ENCODE measurements at regions not wholly inside any gene's neighbourhood (a gene's known extent, or its start where the extent isn't known, plus 50 kb on each side); places are given as distances from the start of the nearest gene placed in this dataset.
"Not testable (repeated sequence)": the region's sequence is repeated elsewhere in the genome, so short reads cannot be mapped to it uniquely, and the experiment has no call there.

GRCh38 chr17:22227699-22228553 is 535.6 kb downstream of the KCNJ18 start:
- POLR2A ChIA-PET; intact Hi-C loops (cut with micrococcal nuclease): not testable (repeated sequence)

DNA sequence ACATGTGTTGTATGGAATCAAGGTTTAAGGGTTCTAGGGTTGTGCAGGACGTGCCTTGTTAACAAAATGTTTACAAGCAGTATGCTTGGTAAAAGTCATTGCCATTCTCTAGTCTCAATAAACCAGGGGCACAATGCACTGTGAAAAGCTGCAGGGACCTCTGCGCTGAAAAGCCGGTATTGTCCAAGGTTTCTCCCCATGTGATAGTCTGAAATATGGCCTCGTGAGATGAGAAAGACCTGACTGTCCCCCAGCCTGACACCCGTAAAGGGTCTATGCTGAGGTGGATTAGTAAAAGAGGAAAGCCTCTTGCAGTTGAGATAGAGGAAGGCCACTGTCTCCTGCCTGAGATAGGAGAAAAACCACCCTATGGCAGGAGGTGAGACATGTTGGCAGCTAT is 537.5 kb downstream of the KCNJ18 start:
- H3K27ac Mint-ChIP-seq; H3K4me1 Mint-ChIP-seq (ENCODE audit: low read depth); ATAC-seq; H3K36me3 Mint-ChIP-seq (ENCODE audit: low read depth); H3K27me3 Mint-ChIP-seq; CTCF ChIA-PET; H3K4me3 Mint-ChIP-seq; POLR2A ChIA-PET; DNase-seq; intact Hi-C loops (cut with micrococcal nuclease): not testable (repeated sequence)
- H3K9me3 Mint-ChIP-seq: peaks cover 10% of the 10 kb centered on the region

More at GRCh38 chr17:22227699-22228553, 535.6 kb downstream of the KCNJ18 start:
- H3K4me3 Mint-ChIP-seq; CTCF ChIA-PET; H3K36me3 Mint-ChIP-seq (ENCODE audit: low read depth); H3K27ac Mint-ChIP-seq; H3K9me3 Mint-ChIP-seq; H3K4me1 Mint-ChIP-seq (ENCODE audit: low read depth); DNase-seq; H3K27me3 Mint-ChIP-seq; ATAC-seq: not testable (repeated sequence)

DNA sequence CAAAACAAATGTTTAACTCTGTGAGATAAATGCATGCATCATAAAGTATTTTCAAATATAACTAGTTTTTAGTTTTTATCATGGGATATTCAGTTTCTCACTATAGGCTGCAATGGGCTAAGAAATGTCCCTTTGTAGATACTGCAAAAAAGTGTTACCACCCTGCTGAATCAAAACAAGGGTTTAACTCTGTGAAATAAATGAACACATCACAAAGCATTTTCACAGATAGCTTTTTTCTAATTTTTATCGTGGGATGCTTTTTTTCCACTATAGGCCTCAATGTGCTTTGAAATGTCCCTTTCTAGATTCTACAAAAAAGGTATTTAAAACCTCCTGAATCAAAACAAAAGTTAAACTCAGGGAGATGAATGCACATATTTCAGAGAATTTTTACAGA is 541.1 kb downstream of the KCNJ18 start:
- Mint-ChIP-seq H3K27me3 (no peaks in the 10 kb centered on the region), H3K4me1 (ENCODE audit: low read depth) (no peaks in the 10 kb centered on the region), H3K9me3 (peaks cover 12% of the 10 kb centered on the region), H3K36me3 (ENCODE audit: low read depth) (no peaks in the 10 kb centered on the region), H3K27ac (no peak overlapping the region), H3K4me3 (no peak overlapping the region)
- TF ChIP-seq, protein P1, sequence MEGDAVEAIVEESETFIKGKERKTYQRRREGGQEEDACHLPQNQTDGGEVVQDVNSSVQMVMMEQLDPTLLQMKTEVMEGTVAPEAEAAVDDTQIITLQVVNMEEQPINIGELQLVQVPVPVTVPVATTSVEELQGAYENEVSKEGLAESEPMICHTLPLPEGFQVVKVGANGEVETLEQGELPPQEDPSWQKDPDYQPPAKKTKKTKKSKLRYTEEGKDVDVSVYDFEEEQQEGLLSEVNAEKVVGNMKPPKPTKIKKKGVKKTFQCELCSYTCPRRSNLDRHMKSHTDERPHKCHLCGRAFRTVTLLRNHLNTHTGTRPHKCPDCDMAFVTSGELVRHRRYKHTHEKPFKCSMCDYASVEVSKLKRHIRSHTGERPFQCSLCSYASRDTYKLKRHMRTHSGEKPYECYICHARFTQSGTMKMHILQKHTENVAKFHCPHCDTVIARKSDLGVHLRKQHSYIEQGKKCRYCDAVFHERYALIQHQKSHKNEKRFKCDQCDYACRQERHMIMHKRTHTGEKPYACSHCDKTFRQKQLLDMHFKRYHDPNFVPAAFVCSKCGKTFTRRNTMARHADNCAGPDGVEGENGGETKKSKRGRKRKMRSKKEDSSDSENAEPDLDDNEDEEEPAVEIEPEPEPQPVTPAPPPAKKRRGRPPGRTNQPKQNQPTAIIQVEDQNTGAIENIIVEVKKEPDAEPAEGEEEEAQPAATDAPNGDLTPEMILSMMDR (IDR thresholded peaks at IDR 0.05): no peak
- POLR2A ChIA-PET: no interaction called here
- CTCF ChIA-PET: no interaction called here
- DNase-seq: no peak
- intact Hi-C loops (cut with micrococcal nuclease): no loop called here
- ATAC-seq: no peak

GRCh38 chr17:22242472-22242871 is 550.1 kb downstream of the KCNJ18 start:
- intact Hi-C loops (cut with micrococcal nuclease): no loop called here
- H3K4me1 Mint-ChIP-seq (ENCODE audit: low read depth): no peaks in the 10 kb centered on the region
- H3K36me3 Mint-ChIP-seq (ENCODE audit: low read depth): no peaks in the 10 kb centered on the region
- no peaks in the 10 kb centered on the region for H3K27me3 Mint-ChIP-seq
- ATAC-seq (no peak), DNase-seq (no peak)
- CTCF ChIA-PET: no interaction called here
- H3K4me3 Mint-ChIP-seq: no peak overlapping the region
- TF ChIP-seq, protein P1 (IDR thresholded peaks at IDR 0.05): no peak
- H3K27ac Mint-ChIP-seq: no peak overlapping the region
- H3K9me3 Mint-ChIP-seq: peaks cover 2% of the 10 kb centered on the region
- POLR2A ChIA-PET: no interaction called here

DNA sequence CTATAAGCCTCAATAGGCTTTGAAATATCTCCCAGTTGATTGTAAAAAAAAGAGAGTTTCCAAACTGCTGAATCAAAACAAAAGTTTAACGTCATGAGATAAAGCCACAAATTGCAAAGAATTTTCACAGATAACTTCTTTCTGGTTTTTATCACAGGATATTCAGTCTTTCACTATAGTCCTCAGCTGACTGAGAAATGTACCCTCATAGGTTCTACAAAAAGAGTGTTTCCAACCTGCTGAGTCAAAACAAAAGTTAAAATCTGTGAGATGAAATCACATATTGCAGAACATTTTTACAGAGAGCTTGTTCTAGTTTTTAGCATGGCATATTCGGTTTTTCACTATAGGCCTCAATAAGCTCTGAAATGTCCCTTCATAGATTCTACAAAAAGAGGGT is 559.2 kb downstream of the KCNJ18 start:
- peaks cover 6% of the 10 kb centered on the region for H3K9me3 Mint-ChIP-seq
- H3K4me1 Mint-ChIP-seq (ENCODE audit: low read depth): no peaks in the 10 kb centered on the region
- POLR2A ChIA-PET: no interaction called here
- intact Hi-C loops (cut with micrococcal nuclease): no loop called here
- CTCF ChIA-PET: no interaction called here
- no peak overlapping the region for H3K4me3 Mint-ChIP-seq
- no peaks in the 10 kb centered on the region for H3K36me3 Mint-ChIP-seq (ENCODE audit: low read depth)
- no peak overlapping the region for H3K27ac Mint-ChIP-seq
- DNase-seq (no peak), ATAC-seq (no peak)
- TF ChIP-seq, protein P1 (IDR thresholded peaks at IDR 0.05): no peak
- H3K27me3 Mint-ChIP-seq: no peaks in the 10 kb centered on the region

DNA sequence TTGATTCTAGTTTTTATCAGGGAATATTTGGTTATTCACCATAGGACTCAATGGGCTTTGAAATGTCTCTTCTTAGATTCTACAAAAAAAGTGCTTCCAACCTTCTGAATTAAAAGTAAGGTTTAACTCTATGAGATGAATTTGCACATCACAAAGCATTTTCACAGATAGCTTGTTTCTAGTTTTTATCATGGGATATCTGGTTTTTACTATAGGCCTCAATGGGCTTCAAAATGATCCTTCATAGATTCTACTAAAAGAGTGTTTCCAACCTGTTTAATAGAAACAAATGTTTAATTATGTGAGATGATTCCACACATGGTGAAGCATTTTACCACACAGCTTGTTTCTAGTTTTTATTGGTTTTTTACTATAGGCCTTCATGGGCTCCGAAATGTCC is 560.7 kb downstream of the KCNJ18 start:
- Mint-ChIP-seq H3K9me3 (peaks cover 8% of the 10 kb centered on the region), H3K27me3 (no peaks in the 10 kb centered on the region), H3K4me1 (ENCODE audit: low read depth) (no peaks in the 10 kb centered on the region), H3K36me3 (ENCODE audit: low read depth) (no peaks in the 10 kb centered on the region), H3K4me3 (no peak overlapping the region), H3K27ac (no peak overlapping the region)
- ATAC-seq (no peak), DNase-seq (no peak)
- intact Hi-C loops (cut with micrococcal nuclease): no loop called here
- POLR2A ChIA-PET: no interaction called here
- TF ChIP-seq, protein P1 (IDR thresholded peaks at IDR 0.05): no peak
- CTCF ChIA-PET: no interaction called here

Measured in activated CD8-positive, alpha-beta T cell treated with anti-CD3 and anti-CD28 coated beads for 36 hours (primary cell).